Progenitor cell of endocrine pancreas (in vitro differentiated cells): ENCODE measurements at regions not wholly inside any gene's neighbourhood (a gene's known extent, or its start where the extent isn't known, plus 50 kb on each side); places are given as distances from the start of the nearest gene placed in this dataset.

Experiments
- DNase-seq: peaks from one replicate; pipeline ENCODE4 v3.0.0; 2021; ENCODE audit warnings: low spot score; ENCODE audit not compliant: unreplicated experiment
- H3K27ac Mint-ChIP-seq: 2 replicates; pipeline ENCODE4 v1.8.0; 2021; ENCODE audit warnings: mild to moderate bottlenecking, moderate library complexity, mixed read lengths
- H3K27me3 Mint-ChIP-seq: 2 replicates; pipeline ENCODE4 v1.8.0; 2021; ENCODE audit warnings: mixed read lengths
- H3K36me3 Mint-ChIP-seq: 2 replicates; pipeline ENCODE4 v1.8.0; 2022; ENCODE audit warnings: mixed read lengths; ENCODE audit not compliant: insufficient read depth
- H3K4me1 Mint-ChIP-seq: 2 replicates; pipeline ENCODE4 v1.8.0; 2021; ENCODE audit warnings: low read depth, mixed read lengths
- H3K4me3 Mint-ChIP-seq: 2 replicates; pipeline ENCODE4 v1.8.0; 2021; ENCODE audit warnings: low read depth, mild to moderate bottlenecking, moderate library complexity, mixed read lengths
- H3K9me3 Mint-ChIP-seq: 2 replicates; pipeline ENCODE4 v1.8.0; 2021; ENCODE audit warnings: low read depth, mixed read lengths
- CTCF ChIP-seq: fragments of 200-600 bp; sonication (generic); IDR thresholded peaks from one replicate; pipeline ENCODE4 v1.5.0; 2021; ENCODE audit warnings: antibody characterized with exemption, mild to moderate bottlenecking; ENCODE audit not compliant: unreplicated experiment

- H3K4me3 Mint-ChIP-seq, result no peak overlapping the region
- no peaks in the 10 kb centered on the region for H3K36me3 Mint-ChIP-seq
- H3K27me3 Mint-ChIP-seq, result peaks cover 15% of the 10 kb centered on the region
- no peak overlapping the region for H3K27ac Mint-ChIP-seq
- peaks cover 4% of the 10 kb centered on the region for H3K4me1 Mint-ChIP-seq
- DNase-seq, result no peak
- no peak for TF ChIP-seq CTCF
- no peaks in the 10 kb centered on the region for H3K9me3 Mint-ChIP-seq
Measured at GRCh38 chr2:239526038-239526437, 125.2 kb upstream of the HDAC4 start.

GRCh38 chr2:239523954-239524330, 123.1 kb upstream of the HDAC4 start:
- DNase-seq, result no peak
- no peak for TF ChIP-seq CTCF
- Mint-ChIP-seq H3K36me3 (no peaks in the 10 kb centered on the region), H3K27ac (no peak overlapping the region), H3K27me3 (peaks cover 8% of the 10 kb centered on the region), H3K4me3 (no peak overlapping the region), H3K9me3 (no peaks in the 10 kb centered on the region), H3K4me1 (peaks cover 4% of the 10 kb centered on the region)

GRCh38 chr2:239523147-239523953, 122.5 kb upstream of the HDAC4 start:
- no peaks in the 10 kb centered on the region for H3K36me3 Mint-ChIP-seq
- H3K4me1 Mint-ChIP-seq, result peaks cover 4% of the 10 kb centered on the region
- H3K4me3 Mint-ChIP-seq, result no peak overlapping the region
- H3K27ac Mint-ChIP-seq, result no peak overlapping the region
- peaks cover 8% of the 10 kb centered on the region for H3K27me3 Mint-ChIP-seq
- no peak for DNase-seq
- TF ChIP-seq CTCF, result no peak
- no peaks in the 10 kb centered on the region for H3K9me3 Mint-ChIP-seq

- H3K27ac Mint-ChIP-seq, result peak overlapping the region; percentile 57
- H3K4me1 Mint-ChIP-seq, result peaks cover 4% of the 10 kb centered on the region
- H3K9me3 Mint-ChIP-seq, result no peaks in the 10 kb centered on the region
- peaks cover 8% of the 10 kb centered on the region for H3K27me3 Mint-ChIP-seq
- H3K36me3 Mint-ChIP-seq, result no peaks in the 10 kb centered on the region
- no peak for DNase-seq
- TF ChIP-seq CTCF, result no peak
- no peak overlapping the region for H3K4me3 Mint-ChIP-seq
Measured at GRCh38 chr2:239522740-239523119, 121.9 kb upstream of the HDAC4 start.

- no peak overlapping the region for H3K4me3 Mint-ChIP-seq
- no peaks in the 10 kb centered on the region for H3K9me3 Mint-ChIP-seq
- H3K27me3 Mint-ChIP-seq, result peaks cover 8% of the 10 kb centered on the region
- DNase-seq, result no peak
- H3K36me3 Mint-ChIP-seq, result no peaks in the 10 kb centered on the region
- H3K4me1 Mint-ChIP-seq, result peaks cover 4% of the 10 kb centered on the region
- peak overlapping the region; percentile 57 for H3K27ac Mint-ChIP-seq
- no peak for TF ChIP-seq CTCF
Measured at GRCh38 chr2:239522002-239522739, 121.4 kb upstream of the HDAC4 start.
